Stimulated activated CD4-positive, alpha-beta T cell treated with anti-CD3 and anti-CD28 coated beads, TNF-alpha, amount 100 ng/mL, for 48 hours (primary cell): ENCODE measurements at regions not wholly inside any gene's neighbourhood (a gene's known extent, or its start where the extent isn't known, plus 50 kb on each side); places are given as distances from the start of the nearest gene placed in this dataset.
"Not testable (repeated sequence)": the region's sequence is repeated elsewhere in the genome, so short reads cannot be mapped to it uniquely, and the experiment has no call there.

Source experiments
- DNase-seq, 3 donors: peaks; one replicate each; pipeline ENCODE4 v3.0.0-alpha.2; 2020; ENCODE audit warnings: low read depth in 3 of 3

GRCh38 chr6:3920321-3920720, 71.1 kb downstream of the FAM50B start:
- no peak for DNase-seq

- DNase-seq, result no peak
Measured at GRCh38 chr6:3921663-3922062, 72.5 kb downstream of the FAM50B start.

- not testable (repeated sequence) for DNase-seq
Measured at GRCh38 chr6:3922619-3923018, 73.4 kb downstream of the FAM50B start.

GRCh38 chr6:3925223-3926149, 76.3 kb downstream of the FAM50B start:
- not testable (repeated sequence) for DNase-seq

- DNase-seq, result no peak
Measured at GRCh38 chr6:3926150-3926482, 76.9 kb downstream of the FAM50B start.

- no peak for DNase-seq
Measured at GRCh38 chr6:3928111-3928510, 78.9 kb downstream of the FAM50B start.

- DNase-seq, result no peak
Measured at GRCh38 chr6:3929281-3929798, 80.2 kb downstream of the FAM50B start.

- no peak for DNase-seq
Measured at GRCh38 chr6:3937438-3937837, 88.3 kb downstream of the FAM50B start.

GRCh38 chr6:3938715-3939367, 89.7 kb downstream of the FAM50B start:
- DNase-seq, result no peak

- DNase-seq, result no peak
Measured at GRCh38 chr6:3939368-3939958, 90.3 kb downstream of the FAM50B start.

GRCh38 chr6:3939964-3940363, 90.8 kb downstream of the FAM50B start:
- no peak for DNase-seq

GRCh38 chr6:3940703-3941102, 91.5 kb downstream of the FAM50B start:
- DNase-seq, result no peak

- DNase-seq, result no peak
Measured at GRCh38 chr6:3943331-3943765, 94.2 kb downstream of the FAM50B start.

- DNase-seq, result no peak
Measured at GRCh38 chr6:3944246-3944645, 95.1 kb downstream of the FAM50B start.

- DNase-seq, result no peak
Measured at GRCh38 chr6:3946778-3947177, 97.6 kb downstream of the FAM50B start.

- DNase-seq, result no peak
Measured at GRCh38 chr6:3948866-3949265, 99.7 kb downstream of the FAM50B start.

- DNase-seq, result no peak
Measured at GRCh38 chr6:3949521-3949920, 100.3 kb downstream of the FAM50B start.

GRCh38 chr6:3956054-3956453, 106.9 kb downstream of the FAM50B start:
- no peak for DNase-seq

GRCh38 chr6:3957321-3957720, 108.1 kb downstream of the FAM50B start:
- no peak for DNase-seq

- no peak for DNase-seq
Measured at GRCh38 chr6:3958255-3958654, 109.1 kb downstream of the FAM50B start.

- no peak for DNase-seq
Measured at GRCh38 chr6:3959385-3959784, 110.2 kb downstream of the FAM50B start.

- no peak for DNase-seq
Measured at GRCh38 chr6:3960754-3961361, 111.7 kb downstream of the FAM50B start.
